ENCODE measurements at regions not wholly inside any gene's neighbourhood (a gene's known extent, or its start where the extent isn't known, plus 50 kb on each side); places are given as distances from the start of the nearest gene placed in this dataset.
"Not testable (repeated sequence)": the region's sequence is repeated elsewhere in the genome, so short reads cannot be mapped to it uniquely, and the experiment has no call there.

DNA sequence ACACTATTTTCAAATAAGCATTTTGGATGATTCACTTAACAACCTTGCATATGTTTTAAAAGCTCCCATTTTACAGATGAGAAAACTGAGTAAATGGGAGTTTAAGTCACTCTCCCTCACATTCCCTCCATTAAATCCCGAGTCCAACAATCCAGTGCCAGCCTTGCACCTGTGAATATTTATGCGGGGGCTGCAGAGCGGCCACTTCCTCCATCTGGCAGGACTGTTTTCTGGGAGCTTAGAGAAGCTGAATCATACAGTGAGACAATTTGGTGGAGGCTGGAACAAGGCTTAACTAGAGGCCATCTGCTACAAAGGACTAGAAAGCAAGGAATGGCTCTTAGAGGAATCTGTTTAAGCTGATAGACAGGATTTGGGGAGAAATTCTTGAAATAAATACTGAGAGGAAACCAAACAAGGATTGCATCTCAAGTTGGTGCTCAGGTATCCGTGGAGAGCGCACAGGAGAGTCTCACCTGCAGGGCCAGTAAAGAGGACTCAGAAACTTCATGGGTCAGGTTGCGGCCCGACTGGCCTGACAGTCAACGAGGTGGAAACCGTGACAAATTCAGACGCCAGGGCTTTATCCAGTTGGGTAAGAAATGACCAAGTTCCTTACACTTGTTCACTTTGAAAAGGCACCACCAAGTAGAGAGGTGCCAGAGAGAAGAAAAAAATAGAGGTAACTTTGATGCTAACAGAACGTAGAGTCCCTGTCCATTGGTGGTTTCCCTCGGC, 478.5 kb downstream of the QKI start:
- no peak for DNase-seq

DNA sequence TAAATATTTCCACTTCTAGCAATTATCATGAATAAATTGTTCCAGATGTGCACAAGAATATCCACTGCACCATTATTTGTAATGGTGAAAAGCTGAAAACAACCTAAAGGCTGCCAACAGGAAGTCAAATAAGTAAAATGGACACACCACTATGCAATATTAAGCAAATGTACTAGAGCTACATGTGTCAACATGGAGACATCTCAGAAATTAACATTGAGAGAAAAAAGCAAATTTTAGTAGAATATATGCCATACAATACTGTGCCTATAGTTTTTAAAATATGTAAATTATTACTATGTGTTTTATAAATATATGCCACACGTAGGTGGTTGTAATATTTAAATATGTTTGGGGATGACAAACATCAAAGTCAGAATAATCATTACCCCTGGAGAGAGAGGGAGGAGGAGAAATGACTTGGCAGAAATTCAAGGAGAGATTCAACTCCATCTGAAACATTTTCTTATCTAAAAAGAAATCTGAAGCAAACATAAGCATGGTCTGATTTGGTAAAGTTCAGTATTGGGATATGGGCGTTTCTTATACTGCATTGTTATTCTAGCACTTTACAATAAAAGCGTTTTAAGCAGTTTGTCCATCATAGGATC, 475.5 kb downstream of the QKI start:
- DNase-seq = no peak

DNA sequence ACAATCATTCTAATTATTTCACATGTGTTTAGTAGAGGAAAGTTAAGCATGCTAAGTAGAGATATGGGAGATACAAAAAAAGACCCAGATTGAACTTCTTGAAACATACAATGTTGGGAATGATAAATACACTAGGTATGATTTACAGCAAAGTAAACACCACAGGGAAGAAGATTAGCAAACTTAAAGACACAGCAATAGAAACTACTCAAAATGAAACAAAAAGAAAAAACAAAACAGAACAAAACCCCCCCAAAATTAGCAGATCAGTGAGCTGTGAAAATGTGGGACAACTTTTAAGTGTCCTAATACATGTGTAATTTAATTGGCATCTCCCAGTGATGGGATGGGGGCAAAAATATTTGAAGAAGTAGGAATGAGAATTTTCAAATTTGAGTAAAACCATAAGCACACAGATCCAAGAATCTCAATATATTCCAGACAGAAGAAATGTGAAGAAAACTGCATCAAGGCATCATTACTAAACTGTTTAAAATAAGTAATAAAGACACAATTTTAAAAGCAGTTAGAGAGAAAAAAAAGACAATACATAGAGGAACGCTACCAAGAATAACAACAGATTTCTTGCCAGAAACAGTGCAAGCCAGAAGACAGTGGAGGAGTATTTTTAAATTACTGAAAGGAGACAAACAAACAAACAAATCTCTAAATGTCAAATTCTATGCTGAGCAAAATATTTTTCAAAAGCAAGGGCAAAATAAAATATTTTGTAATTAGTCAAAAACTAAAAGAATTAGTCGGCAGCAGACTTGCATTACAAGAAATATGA, 473.7 kb downstream of the QKI start:
- DNase-seq = no peak

DNA sequence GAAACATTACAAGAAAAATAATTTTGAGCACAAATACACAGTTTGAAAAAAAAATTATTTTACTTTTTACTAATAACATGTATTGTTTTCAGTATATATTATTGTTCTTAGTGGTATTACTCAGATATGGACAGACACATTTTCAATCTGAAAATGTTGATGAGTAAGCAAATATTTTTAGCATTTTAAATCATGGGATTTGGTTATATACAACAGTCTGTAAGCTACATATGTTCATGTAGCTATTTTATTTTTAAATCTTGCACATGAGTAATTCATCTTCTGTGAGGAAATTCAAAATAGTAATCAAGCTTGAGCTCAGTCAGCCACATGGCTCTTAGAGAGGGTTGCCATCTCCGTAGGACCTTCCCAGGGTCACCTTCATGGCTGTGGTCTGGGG, 471.9 kb downstream of the QKI start:
- DNase-seq = no peak

DNA sequence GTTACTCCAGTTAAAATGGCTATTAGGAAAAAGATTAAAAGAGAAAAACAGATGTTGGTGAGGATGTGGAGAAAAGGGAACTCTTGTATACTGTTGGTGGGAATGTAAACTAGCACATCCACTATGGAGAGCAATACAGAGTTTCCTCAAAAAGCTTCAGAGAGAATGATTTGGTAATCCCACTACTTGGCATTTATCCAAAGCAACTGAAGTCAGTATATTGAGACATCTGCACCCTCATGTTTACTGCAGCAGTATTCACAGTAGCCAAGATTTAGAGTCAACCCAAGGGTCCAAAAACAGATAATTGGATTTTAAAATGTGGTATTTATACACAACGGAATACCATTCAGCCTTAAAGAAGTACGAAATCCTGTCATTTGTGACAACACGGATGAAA, 469.5 kb downstream of the QKI start:
- DNase-seq = no peak

DNA sequence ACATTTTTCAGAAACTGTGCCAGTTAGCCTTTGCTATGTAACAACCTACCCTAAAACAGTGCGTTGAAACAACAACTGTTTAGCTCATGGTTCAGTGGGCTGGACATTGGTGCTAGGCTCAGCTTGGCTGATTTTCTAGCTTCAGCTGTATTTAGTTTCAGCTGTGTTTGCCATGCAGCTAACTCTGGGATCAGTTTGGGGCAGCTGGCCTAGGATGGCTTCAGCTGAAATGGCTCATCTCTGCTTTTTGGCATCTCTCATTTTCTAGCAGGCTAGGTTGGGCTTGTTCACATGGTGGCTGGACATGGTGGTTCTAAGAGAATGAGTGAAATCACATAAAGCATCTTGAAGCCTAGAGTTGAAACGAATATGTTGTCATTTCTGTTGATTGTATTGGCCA, 464.2 kb downstream of the QKI start:
- no peak for DNase-seq

DNA sequence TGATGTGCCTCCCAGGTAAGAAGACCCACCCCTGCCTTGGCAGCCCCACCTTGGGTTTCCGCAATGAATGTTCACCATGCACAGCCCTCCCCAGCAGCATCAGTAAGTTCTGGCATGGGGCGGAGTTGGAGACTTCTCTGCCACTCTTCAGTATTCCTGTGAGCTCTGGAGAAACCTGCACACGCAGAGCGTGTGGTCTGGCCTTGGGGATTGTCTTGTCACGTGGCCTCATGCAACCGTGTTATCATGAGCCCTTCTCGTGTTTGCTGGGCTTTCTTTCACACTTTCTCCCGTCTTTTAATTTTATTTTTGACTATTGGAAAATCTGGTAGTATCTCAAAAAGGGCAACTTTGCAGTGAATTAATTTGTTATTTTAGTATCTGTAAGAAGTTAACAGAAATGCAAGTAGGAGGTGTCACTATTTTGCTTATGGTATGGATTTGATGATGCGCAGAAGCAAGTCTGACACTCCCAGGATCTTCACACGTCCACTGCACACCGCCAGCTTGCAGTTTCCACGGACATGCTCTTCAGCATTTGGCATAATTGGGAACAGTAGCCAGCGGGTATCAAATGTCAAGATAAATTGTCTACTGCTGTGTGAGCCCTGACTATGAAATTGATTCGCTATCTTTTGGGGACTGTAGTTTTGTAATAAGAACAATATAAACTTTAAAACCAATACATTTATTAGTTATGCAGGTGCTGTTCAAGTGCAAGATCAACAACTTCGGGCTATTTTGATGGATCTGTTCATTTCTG, 463.5 kb downstream of the QKI start:
- no peak for DNase-seq

DNA sequence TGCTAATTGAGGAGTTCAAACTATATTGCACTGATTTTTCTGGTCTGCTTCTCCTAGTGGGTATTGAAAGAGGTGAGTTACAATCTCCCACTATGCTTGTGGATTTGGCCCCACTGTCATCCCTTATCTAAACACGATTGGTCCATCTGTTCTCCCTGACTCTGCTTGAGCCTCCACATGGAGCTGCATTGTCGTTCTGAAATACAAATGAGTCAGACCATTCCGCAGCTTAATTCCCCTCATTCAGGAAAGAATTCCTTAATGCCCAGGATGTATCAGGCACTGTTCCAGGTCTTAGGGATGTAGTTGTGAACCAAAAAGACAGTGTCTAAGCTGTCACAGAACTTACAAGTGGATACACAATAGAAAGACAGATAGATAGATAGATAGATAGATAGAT, 461.9 kb downstream of the QKI start:
- no peak for DNase-seq

DNA sequence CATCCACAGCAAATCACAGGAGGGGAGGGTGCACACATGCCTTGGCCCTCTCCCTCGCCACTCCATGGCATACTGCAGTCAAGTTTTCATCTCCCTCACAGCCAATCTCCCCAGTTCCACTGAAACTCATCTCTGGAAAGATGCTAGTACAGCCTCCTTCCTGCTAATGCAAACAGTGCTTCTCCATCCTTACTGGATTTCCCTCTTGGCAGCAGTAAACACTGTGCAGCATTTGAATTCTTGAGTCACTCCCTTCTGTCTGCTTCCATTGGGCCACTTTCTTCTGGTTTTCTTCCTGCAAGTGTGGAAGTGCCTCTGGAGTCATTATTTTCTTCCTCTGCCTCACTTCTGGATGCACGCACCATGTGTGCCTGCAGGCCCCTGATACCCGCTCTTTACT, 460.3 kb downstream of the QKI start:
- DNase-seq = no peak

DNA sequence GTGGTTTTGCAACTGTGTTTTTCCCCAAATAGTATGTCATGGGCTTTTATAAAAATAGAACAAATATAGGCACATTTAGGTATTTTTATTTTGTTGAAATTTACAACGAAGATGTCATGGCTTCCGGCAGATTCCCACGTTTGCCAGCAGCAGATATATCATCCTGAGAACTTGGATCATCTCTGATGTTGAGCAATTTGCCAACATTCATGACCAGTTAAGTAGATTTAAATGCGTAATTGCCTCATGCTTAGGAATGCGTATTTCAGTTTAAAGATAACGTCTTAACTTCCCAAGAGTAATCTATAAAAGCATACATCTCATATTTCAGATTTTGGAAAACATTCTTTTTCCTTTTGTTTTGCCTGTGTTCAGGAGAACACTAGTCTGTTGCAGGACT, 457.8 kb downstream of the QKI start:
- no peak for DNase-seq

DNA sequence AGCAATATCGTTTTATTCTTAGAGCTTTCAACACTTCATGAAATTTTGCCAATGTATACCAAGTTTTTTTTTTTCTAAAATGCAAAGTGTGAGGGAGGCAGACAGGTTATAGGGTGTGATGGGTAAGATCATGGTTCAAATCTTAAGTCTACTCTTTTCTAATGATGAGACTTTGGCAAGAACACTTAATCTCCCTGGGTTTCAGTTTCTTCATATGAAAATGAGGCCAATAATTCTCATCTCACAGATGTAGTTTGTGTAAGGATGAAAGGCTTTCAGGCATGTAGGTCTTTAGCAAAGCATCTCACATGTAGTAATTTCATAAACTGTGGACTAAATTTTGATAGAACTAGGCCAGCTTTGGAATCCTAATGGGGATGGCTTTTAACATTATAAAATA, 457.1 kb downstream of the QKI start:
- no peak for DNase-seq

DNA sequence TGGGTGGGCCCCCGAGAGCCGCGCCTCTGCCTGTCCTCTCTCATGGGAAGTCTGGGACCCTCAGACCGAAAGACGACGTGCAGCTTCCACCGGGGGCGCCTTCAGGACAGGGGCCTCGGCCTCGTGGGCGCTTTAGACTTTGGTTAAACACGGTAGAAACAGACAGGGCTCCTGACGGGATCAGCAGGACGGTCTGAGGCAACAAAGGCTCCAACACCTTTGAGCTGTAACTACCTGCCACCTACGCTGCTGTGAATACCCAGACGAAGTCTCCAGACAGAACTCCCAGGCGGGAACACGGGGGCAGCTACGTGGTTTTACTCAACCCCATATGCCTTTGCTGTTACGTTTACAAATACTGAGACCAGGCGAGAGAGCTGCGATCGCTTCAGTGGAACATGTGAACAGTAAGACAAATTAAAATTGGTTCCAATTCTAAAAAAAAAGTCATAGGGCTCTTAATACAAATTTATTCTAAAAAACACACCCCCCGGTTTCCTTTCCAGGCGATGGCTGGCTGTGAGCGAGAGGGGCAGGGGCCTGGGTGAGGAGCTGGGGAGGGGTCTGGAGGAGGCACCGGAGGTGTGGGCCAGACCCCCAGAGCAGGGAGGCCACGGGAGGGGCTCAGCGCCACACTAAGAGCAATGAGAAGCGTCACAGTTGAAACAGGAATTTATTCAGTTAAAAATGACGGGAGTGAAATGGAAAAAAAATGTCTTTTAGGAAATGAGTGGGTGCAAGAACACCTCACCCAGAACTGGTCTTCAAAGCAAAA, 453.2 kb downstream of the QKI start:
- no peak for DNase-seq

DNA sequence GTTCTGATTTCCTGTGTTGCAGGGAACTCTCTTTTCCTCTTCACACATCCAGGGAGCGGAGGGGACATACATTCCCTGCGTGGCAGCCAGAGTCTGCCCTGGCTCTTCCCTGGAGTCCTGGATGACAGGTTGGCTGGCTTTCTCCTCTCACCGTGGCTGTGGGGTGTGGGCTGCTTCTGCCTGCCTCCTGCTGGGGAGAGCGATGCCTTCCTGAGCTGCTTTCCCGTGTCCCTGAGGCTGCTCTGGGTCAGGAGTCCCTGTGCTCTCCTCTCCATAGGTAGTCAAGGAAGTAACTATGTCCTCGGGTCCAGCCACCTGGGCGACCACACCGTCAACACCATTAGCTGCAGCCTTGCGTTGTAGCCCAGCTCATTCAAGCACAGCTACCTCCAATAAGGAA, 451.7 kb downstream of the QKI start:
- DNase-seq = no peak

DNA sequence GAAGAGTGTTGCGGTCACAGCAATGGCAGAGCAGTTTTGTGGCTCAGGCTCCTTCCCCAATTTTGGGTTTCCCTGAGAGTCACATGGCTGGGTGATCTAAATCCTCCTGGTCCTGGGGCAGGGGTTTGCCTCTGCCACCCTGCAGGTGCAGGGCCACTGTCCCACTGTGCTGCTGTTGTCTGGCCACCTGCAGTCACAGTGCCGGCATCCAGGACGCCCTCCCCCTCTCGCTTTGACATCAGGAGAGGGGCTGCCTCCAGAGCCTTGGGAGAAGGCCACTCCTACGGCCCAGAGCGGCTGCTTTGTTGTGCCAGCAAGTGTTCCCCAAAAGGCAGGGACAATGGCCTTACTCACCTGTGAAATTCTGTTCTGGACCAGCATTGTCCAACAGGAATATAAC, 449.0 kb downstream of the QKI start:
- no peak for DNase-seq

DNA sequence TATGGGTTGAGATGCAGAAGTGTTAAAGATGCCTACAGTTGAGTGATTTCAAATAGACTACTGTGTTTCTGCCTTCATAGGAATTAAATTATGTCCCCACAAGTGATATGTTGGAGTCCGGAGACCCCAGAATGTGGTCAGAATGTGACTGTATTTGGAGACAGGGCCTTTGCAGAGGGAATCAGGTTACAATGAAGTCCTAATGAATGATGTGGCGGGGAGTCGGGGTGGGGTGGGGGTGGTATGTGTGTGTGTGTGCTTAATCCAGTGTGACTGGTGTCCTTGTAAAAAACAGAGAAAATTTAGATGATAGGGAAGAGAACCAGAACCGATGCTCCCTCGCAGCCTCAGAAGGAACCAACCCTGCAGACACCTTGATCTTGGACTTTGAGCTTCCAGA, 448.2 kb downstream of the QKI start:
- no peak for DNase-seq

DNA sequence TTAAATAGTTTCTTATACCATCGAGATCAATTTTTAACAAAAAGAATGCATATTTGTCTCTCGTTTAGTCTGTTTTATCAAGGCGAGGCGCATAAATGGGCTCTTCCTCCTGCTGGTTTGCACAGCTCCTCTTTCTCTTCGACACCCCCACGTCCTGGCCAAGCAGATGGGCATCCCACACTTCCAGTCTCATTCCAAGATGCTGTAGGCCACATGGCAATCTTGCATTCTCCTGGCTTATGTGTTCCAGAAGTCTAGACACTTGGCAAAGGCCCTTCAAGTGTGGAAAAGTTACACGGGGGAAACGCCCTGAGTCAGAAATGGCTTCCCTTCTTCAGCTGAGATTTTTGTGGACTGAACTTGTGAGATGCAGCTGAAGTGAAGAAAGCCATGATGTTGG, 447.1 kb downstream of the QKI start:
- DNase-seq = no peak

DNA sequence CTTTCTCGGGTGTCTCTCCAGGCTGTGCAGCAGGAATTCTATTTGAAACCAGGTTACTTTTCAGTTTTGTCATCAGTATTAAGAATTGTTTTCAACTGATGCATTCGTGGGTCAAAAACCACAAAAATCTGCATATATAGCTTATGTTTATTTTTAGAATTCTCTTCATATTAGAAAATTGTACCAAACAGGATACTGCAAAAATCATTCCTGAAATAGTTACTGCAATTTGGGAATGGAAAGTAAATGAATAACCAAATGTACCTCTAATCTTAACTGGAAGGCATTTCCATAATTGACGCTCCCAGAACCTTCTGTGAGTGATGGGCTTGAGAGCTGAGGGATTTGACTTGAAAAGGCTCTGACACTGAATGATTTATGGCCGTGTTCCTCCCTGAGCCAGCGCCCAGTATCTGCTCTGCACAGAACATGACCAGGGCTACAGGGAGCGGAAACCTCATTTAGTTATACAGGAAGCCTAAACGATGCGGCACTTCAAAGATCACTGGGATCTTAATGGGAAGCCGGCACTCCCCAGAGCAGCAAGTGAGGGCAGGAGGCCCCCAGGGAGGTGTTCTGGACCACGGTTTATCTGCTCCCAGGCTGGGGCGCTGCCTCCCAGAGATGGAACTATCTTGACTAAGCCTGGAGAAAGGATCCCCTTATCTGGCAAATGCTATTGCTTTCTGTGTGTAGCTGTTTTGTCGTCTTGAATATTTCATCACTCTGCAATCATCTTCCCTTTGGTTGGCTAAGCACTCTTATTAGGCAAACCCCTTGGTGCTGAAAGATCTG, 446.0 kb downstream of the QKI start:
- DNase-seq = no peak

DNA sequence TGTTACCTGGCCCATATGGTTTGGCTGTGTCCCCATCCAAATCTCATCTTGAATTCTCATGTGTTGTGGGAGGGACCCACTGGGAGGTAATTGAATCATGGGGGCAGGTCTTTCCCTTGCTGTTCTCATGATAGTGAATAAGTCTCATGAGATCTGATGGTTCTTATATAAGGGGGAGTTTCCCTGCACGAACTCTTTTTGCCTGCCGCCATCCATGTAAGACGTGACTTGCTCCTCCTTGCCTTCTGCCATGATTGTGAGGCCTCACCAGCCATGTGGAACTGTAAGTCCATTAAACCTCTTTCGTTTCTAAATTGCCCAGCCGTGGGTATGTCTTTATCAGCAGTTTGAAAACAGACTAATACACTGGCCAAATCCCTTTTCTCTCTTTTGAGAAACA, 444.4 kb downstream of the QKI start:
- not testable (repeated sequence) for DNase-seq

DNA sequence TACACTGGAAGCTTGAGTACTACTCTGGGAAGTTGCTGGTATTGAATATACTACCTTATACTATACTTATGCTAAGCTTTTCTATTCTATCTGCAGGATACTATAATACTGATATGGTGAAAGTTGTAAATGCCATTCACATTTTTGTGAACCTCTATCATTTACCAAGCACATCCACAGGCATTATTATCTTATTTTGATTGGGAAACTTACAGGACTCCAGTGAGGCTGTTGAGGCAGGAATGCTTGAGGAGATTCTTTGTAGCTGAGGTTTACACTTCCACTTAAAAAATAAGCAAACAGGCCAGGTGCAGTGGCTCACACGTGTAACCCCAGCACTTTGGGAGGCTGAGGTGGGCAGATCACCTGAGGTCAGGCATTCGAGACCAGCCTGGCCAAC, 442.9 kb downstream of the QKI start:
- no peak for DNase-seq

DNA sequence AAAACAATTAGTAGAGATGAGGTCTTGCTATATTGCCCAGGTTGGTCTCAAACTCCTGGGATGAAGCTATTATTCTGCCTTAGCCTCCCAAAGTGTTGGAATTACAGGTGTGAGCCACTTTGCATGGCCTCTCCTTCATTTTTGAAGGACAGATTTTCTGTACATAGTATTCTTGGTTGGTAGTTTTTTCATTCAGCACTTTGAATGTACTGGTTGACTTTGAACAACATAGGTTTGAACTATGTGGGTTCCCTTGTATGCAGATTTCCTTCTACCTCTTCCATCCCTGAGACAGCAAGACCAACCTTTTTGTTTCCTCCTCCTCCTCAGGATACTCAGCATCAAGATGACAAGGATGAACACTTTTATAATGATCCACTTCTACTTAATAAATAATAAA, 436.4 kb downstream of the QKI start:
- DNase-seq = no peak

DNA sequence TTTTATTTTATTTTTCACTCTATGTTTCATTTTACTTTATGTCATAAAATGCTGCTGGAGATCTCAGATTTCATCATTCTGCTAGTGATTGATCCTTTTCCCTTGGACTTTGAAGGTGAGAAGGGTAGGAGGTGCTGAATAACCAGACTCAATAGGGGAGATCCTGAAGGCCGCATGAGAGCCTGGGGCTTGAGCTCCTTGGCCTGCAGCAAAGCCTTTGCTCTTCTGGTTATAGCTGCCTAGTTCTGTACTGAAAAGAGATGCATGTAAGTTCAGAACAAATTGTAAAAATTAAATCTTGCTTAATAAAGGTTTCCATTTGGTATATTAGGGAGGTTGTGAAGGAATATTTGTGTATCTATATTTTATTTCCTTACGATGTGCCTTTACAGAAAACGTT, 430.2 kb downstream of the QKI start:
- DNase-seq = no peak

DNA sequence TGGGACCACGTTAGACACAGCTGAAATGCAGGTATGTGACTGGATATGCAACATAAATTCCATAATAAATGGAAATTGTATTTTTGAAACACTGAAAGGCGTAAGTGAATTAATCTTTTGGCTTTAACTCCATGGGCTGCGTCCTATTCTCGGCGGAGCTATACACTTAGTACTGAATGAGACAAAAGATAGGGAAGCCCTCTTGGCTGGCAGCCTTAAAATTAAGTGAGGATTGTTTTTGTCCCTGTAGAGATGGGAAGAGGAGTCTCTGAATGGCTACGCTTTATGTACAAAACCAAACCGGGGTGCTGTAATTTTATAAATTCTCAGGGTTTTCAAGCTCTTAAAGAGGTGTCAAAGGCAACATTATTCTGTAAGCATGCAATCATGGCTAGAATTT, 429.8 kb downstream of the QKI start:
- no peak for DNase-seq

Data from CD4-positive, alpha-beta T cell treated with Interleukin-1 beta for 1 hour (primary cell).